GM23248 (cell line): ENCODE measurements at regions not wholly inside any gene's neighbourhood (a gene's known extent, or its start where the extent isn't known, plus 50 kb on each side); places are given as distances from the start of the nearest gene placed in this dataset.

Source experiments
- DNase-seq: peaks from one replicate; pipeline ENCODE4 v3.0.0-alpha.2; 2015
- H2AFZ ChIP-seq: fragments of 200-600 bp; sonication (generic); 2 replicates; pipeline ENCODE4 v1.6.1; 2016; ENCODE audit warnings: antibody characterized with exemption
- H3F3A ChIP-seq: fragments of 200-600 bp; sonication (generic); 2 replicates; pipeline ENCODE4 v1.6.1; 2016; ENCODE audit warnings: mild to moderate bottlenecking, antibody characterized with exemption, mixed run types; ENCODE audit not compliant: insufficient read depth
- H3K27ac ChIP-seq: fragments of 200-600 bp; sonication (generic); 2 replicates; pipeline ENCODE4 v1.5.1; 2016; ENCODE audit warnings: mild to moderate bottlenecking
- H3K27me3 ChIP-seq: fragments of 200-600 bp; sonication (generic); replicated peaks from 2 replicates; pipeline ENCODE4 v1.6.1; 2016; ENCODE audit warnings: mild to moderate bottlenecking; ENCODE audit not compliant: insufficient read depth
- H3K36me3 ChIP-seq: fragments of 200-600 bp; sonication (generic); 2 replicates; pipeline ENCODE4 v1.6.1; 2016; ENCODE audit warnings: low read depth, mild to moderate bottlenecking
- H3K4me1 ChIP-seq: fragments of 200-600 bp; sonication (generic); 2 replicates; pipeline ENCODE4 v1.6.1; 2016; ENCODE audit warnings: mild to moderate bottlenecking; ENCODE audit not compliant: insufficient read depth
- H3K4me2 ChIP-seq: fragments of 200-600 bp; sonication (generic); one replicate; pipeline ENCODE4 v1.6.1; 2016; ENCODE audit warnings: mild to moderate bottlenecking; ENCODE audit not compliant: unreplicated experiment
- H3K4me3 ChIP-seq: fragments of 200-600 bp; sonication (generic); 2 replicates; pipeline ENCODE4 v1.5.1; 2016; ENCODE audit warnings: mild to moderate bottlenecking
- H3K79me2 ChIP-seq: fragments of 200-600 bp; sonication (generic); 2 replicates; pipeline ENCODE4 v1.6.1; 2016; ENCODE audit warnings: mild to moderate bottlenecking; ENCODE audit not compliant: insufficient read depth
- H3K9ac ChIP-seq: fragments of 200-600 bp; sonication (generic); 2 replicates; pipeline ENCODE4 v1.6.1; 2016; ENCODE audit warnings: mild to moderate bottlenecking
- H3K9me2 ChIP-seq: fragments of 200-600 bp; sonication (generic); 2 replicates; pipeline ENCODE4 v1.6.1; 2016; ENCODE audit warnings: mixed run types, mild to moderate bottlenecking, moderate library complexity; ENCODE audit not compliant: insufficient read depth
- H3K9me3 ChIP-seq: fragments of 200-600 bp; sonication (generic); one replicate; pipeline ENCODE4 v1.6.1; 2017; ENCODE audit warnings: low read depth
- H4K20me1 ChIP-seq: fragments of 200-600 bp; sonication (generic); 2 replicates; pipeline ENCODE4 v1.6.0; 2016; ENCODE audit not compliant: insufficient read depth
- EZH2 ChIP-seq: fragments of 200-600 bp; sonication (generic); IDR thresholded peaks from 2 replicates; pipeline ENCODE4 v1.6.1; 2018; ENCODE audit warnings: antibody characterized with exemption, mild to moderate bottlenecking; ENCODE audit not compliant: insufficient read depth, poor library complexity, severe bottlenecking
- EZH2phosphoT487 ChIP-seq: fragments of 200-600 bp; sonication (generic); IDR thresholded peaks from 2 replicates; pipeline ENCODE4 v1.6.1; 2018; ENCODE audit warnings: antibody characterized with exemption, moderate library complexity, mild to moderate bottlenecking, low read depth; ENCODE audit not compliant: insufficient read depth
- WGBS, 2 experiments: methylation state at CpG; one replicate each; pipeline ENCODE4 v1.1.6; 2015 to 2017; ENCODE audit warnings: low lambda C conversion rate in 2 of 2, low coverage in 1 of 2; ENCODE audit errors: missing lambda C conversion rate in 2 of 2; 5-methylcytosine and 5-hydroxymethylcytosine counted together
- in situ Hi-C: fragments of 300-500 bp; cut with MboI; formaldehyde crosslinking; loops from 2 replicates; pipeline ENCODE4 v1.15.0; 2020

- H3K9me2 ChIP-seq = no peaks in the 10 kb centered on the region
These were observed 282.7 kb upstream of the C2CD4B start for GRCh38 chr15:62447742-62448141.

DNA sequence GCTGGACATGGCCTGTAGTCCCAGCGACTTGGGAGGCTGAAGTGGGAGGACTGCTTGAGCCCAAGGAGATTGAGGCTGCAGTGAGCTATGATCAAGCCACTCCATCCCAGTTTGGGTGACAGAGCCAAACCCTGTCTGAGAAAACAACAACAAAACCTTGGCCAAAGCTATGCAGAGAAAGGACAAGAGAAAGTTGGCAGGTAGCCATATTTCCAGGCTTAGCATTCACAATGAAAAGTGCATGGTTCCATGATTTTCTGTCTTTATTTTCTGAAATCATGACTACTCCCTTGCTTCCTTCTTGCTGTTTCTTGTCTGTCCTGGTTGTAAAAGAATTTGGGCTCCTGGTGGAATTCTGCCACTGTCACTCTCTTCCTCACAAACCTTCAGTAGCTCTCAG, 284.6 kb upstream of the C2CD4B start:
- DNase-seq = no peak
- H2AFZ ChIP-seq = no peak overlapping the region
- H3K9me2 ChIP-seq = no peaks in the 10 kb centered on the region
- H3K4me3 ChIP-seq = no peak overlapping the region
- WGBS, 2 experiments = 67 to 68% methylated on average over 1 of the region's 1 CpG
- no peaks in the 10 kb centered on the region for H3K27me3 ChIP-seq
- no peak overlapping the region for H3K27ac ChIP-seq
- H3K79me2 ChIP-seq = peaks cover 79% of the 10 kb centered on the region
- no peak for TF ChIP-seq EZH2phosphoT487
- TF ChIP-seq EZH2 = no peak
- H3K36me3 ChIP-seq = no peaks in the 10 kb centered on the region
- no peak overlapping the region for H3K9ac ChIP-seq
- in situ Hi-C loops = no loop called here
- peaks cover 37% of the 10 kb centered on the region for H3F3A ChIP-seq
- no peaks in the 10 kb centered on the region for H4K20me1 ChIP-seq
- no peak overlapping the region for H3K4me2 ChIP-seq
- H3K4me1 ChIP-seq = peaks cover 40% of the 10 kb centered on the region
- no peaks in the 10 kb centered on the region for H3K9me3 ChIP-seq

More at GRCh38 chr15:62447742-62448141, 282.7 kb upstream of the C2CD4B start:
- no peaks in the 10 kb centered on the region for H3K9me3 ChIP-seq
- DNase-seq = no peak
- peaks cover 74% of the 10 kb centered on the region for H3K79me2 ChIP-seq
- no peaks in the 10 kb centered on the region for H3K27me3 ChIP-seq
- in situ Hi-C loops = no loop called here
- TF ChIP-seq EZH2phosphoT487 = no peak
- WGBS, 2 experiments = 87 to 88% methylated on average over 6 to 7 of the region's 7 CpGs
- H3K27ac ChIP-seq = no peak overlapping the region
- H3K9ac ChIP-seq = no peak overlapping the region
- H3K36me3 ChIP-seq = no peaks in the 10 kb centered on the region
- no peaks in the 10 kb centered on the region for H4K20me1 ChIP-seq
- no peak overlapping the region for H2AFZ ChIP-seq
- no peak overlapping the region for H3K4me3 ChIP-seq
- H3K4me2 ChIP-seq = no peak overlapping the region
- H3K4me1 ChIP-seq = peaks cover 35% of the 10 kb centered on the region
- H3F3A ChIP-seq = peaks cover 38% of the 10 kb centered on the region

DNA sequence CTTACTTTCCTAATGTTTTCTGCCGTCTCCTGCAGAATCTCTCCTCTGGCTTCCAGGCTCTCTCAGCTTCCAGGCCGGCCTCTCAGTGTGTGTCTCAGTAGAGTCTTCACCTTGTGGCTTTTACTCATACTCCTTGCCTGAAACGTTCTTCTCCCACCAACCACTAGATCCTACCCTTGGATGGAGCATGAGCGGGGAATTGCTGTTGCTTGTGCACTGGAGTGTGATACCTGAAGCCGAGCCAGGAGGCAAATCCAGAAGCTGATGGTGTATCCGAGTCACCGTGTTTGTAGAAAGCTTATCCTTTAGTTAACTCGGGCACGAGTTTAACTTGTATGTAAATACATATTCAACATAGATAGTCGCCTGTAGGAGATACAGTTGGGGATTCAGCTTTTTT, 285.0 kb upstream of the C2CD4B start:
- H4K20me1 ChIP-seq = no peaks in the 10 kb centered on the region
- in situ Hi-C loops = no loop called here
- peaks cover 40% of the 10 kb centered on the region for H3K4me1 ChIP-seq
- TF ChIP-seq EZH2 (no peak), EZH2phosphoT487 (no peak)
- H3K27ac ChIP-seq = no peak overlapping the region
- peaks cover 84% of the 10 kb centered on the region for H3K79me2 ChIP-seq
- WGBS, 2 experiments = 97% methylated on average over 10 of the region's 10 CpGs
- no peak overlapping the region for H3K4me3 ChIP-seq
- H3K9me2 ChIP-seq = no peaks in the 10 kb centered on the region
- no peak overlapping the region for H2AFZ ChIP-seq
- H3K9me3 ChIP-seq = no peaks in the 10 kb centered on the region
- H3F3A ChIP-seq = peaks cover 33% of the 10 kb centered on the region
- no peak overlapping the region for H3K4me2 ChIP-seq
- H3K27me3 ChIP-seq = no peaks in the 10 kb centered on the region
- no peak for DNase-seq
- no peak overlapping the region for H3K9ac ChIP-seq
- no peaks in the 10 kb centered on the region for H3K36me3 ChIP-seq

- no peak for DNase-seq
- Histone ChIP-seq H3K4me3 (no peak overlapping the region), H3K9me3 (no peaks in the 10 kb centered on the region), H3K9me2 (no peaks in the 10 kb centered on the region), H3K4me1 (peaks cover 39% of the 10 kb centered on the region), H3K36me3 (no peaks in the 10 kb centered on the region), H3K27ac (no peak overlapping the region), H3F3A (peaks cover 24% of the 10 kb centered on the region), H3K9ac (no peak overlapping the region), H2AFZ (no peak overlapping the region), H3K79me2 (peaks cover 88% of the 10 kb centered on the region), H4K20me1 (no peaks in the 10 kb centered on the region), H3K27me3 (no peaks in the 10 kb centered on the region), H3K4me2 (no peak overlapping the region)
- WGBS, 2 experiments = 99% methylated on average over 9 of the region's 9 CpGs
- TF ChIP-seq EZH2phosphoT487 = no peak
- no peak for TF ChIP-seq EZH2
- in situ Hi-C loops = no loop called here
These were observed 286.9 kb upstream of the C2CD4B start for GRCh38 chr15:62452026-62452425.

- Histone ChIP-seq H3K9me2 (no peaks in the 10 kb centered on the region), H3K36me3 (no peaks in the 10 kb centered on the region), H3K4me1 (peaks cover 39% of the 10 kb centered on the region), H3K9ac (no peak overlapping the region), H3K27ac (no peak overlapping the region), H3K9me3 (no peaks in the 10 kb centered on the region), H3K27me3 (no peaks in the 10 kb centered on the region), H3F3A (peaks cover 24% of the 10 kb centered on the region), H3K79me2 (peaks cover 88% of the 10 kb centered on the region), H3K4me2 (peak overlapping the region; percentile 77), H4K20me1 (no peaks in the 10 kb centered on the region), H2AFZ (no peak overlapping the region), H3K4me3 (no peak overlapping the region)
- no peak for DNase-seq
- in situ Hi-C loops = no loop called here
- 81 to 91% methylated on average over 4 of the region's 4 CpGs for WGBS, 2 experiments
- TF ChIP-seq EZH2 = no peak
- no peak for TF ChIP-seq EZH2phosphoT487
These were observed 287.6 kb upstream of the C2CD4B start for GRCh38 chr15:62452667-62453066.
